Loucy (cell line): ENCODE measurements at regions not wholly inside any gene's neighbourhood (a gene's known extent, or its start where the extent isn't known, plus 50 kb on each side); places are given as distances from the start of the nearest gene placed in this dataset.

ENCODE experiments used
- H2AFZ ChIP-seq: fragments of 200-600 bp; sonication (generic); 2 replicates; pipeline ENCODE4 v1.6.0; 2016; ENCODE audit warnings: antibody characterized with exemption, mild to moderate bottlenecking, low read length, moderate library complexity
- H3F3A ChIP-seq: fragments of 200-600 bp; 2 replicates; pipeline ENCODE4 v1.6.0; 2016; ENCODE audit warnings: antibody characterized with exemption, low read depth, mild to moderate bottlenecking
- H3K27me3 ChIP-seq: fragments of 200-600 bp; sonication (generic); 2 replicates; pipeline ENCODE4 v1.6.1; 2014; ENCODE audit warnings: low read length, mild to moderate bottlenecking; ENCODE audit not compliant: insufficient read depth, poor library complexity, severe bottlenecking
- H3K36me3 ChIP-seq: fragments of 200-600 bp; sonication (generic); 2 replicates; pipeline ENCODE4 v1.6.1; 2016; ENCODE audit warnings: low read length; ENCODE audit not compliant: insufficient read depth
- H3K4me1 ChIP-seq: fragments of 200-600 bp; sonication (generic); 2 replicates; pipeline ENCODE4 v1.5.1; 2014; ENCODE audit warnings: low read length, mild to moderate bottlenecking; ENCODE audit not compliant: insufficient read depth, poor library complexity, severe bottlenecking
- H3K4me2 ChIP-seq: fragments of 200-600 bp; sonication (generic); 2 replicates; pipeline ENCODE4 v1.6.0; 2014; ENCODE audit warnings: antibody characterized with exemption, low read length, low read depth, mild to moderate bottlenecking; ENCODE audit not compliant: poor library complexity, severe bottlenecking
- H3K4me3 ChIP-seq: fragments of 200-600 bp; sonication (generic); 2 replicates; pipeline ENCODE4 v1.5.1; 2014; ENCODE audit warnings: low read length, mild to moderate bottlenecking, mixed read lengths; ENCODE audit not compliant: poor library complexity, severe bottlenecking
- H3K79me2 ChIP-seq: fragments of 200-600 bp; sonication (generic); 2 replicates; pipeline ENCODE4 v1.6.1; 2014; ENCODE audit warnings: low read length; ENCODE audit not compliant: insufficient read depth
- H3K9ac ChIP-seq: fragments of 200-600 bp; sonication (generic); 2 replicates; pipeline ENCODE4 v1.6.0; 2014; ENCODE audit warnings: mild to moderate bottlenecking, low read depth, low read length, moderate library complexity; ENCODE audit not compliant: poor library complexity, severe bottlenecking
- H3K9me2 ChIP-seq: fragments of 200-600 bp; sonication (generic); replicated peaks from 2 replicates; pipeline ENCODE4 v1.6.1; 2016; ENCODE audit warnings: low read depth, low read length, mixed read lengths
- H3K9me3 ChIP-seq: fragments of 200-600 bp; sonication (generic); 2 replicates; pipeline ENCODE4 v1.6.1; 2014; ENCODE audit warnings: mild to moderate bottlenecking, antibody characterized with exemption, low read length, low read depth; ENCODE audit not compliant: insufficient read depth
- H4K20me1 ChIP-seq: fragments of 200-600 bp; sonication (generic); 2 replicates; pipeline ENCODE4 v1.6.0; 2014; ENCODE audit warnings: antibody characterized with exemption, low read length, mild to moderate bottlenecking; ENCODE audit not compliant: insufficient read depth, poor library complexity, severe bottlenecking
- CTCF ChIP-seq: fragments of 200-600 bp; sonication (generic); conservative IDR thresholded peaks from 2 replicates; pipeline ENCODE4 v1.5.1; 2014; ENCODE audit warnings: mild to moderate bottlenecking, antibody characterized with exemption, low read length
- EZH2phosphoT487 ChIP-seq: fragments of 200-600 bp; IDR thresholded peaks from 2 replicates; pipeline ENCODE4 v1.6.1; 2018; ENCODE audit warnings: antibody characterized with exemption, mild to moderate bottlenecking, moderate library complexity, borderline replicate concordance

GRCh38 chr11:79783833-79784232 is 343.0 kb upstream of the TENM4 start:
- H3K9me3 ChIP-seq: no peaks in the 10 kb centered on the region; the same call in 1 of the 2 replicates
- no peak overlapping the region for H3K9ac ChIP-seq
- TF ChIP-seq EZH2phosphoT487 (no peak), CTCF (no peak)
- H3F3A ChIP-seq: no peaks in the 10 kb centered on the region
- H3K4me3 ChIP-seq: no peak overlapping the region
- H2AFZ ChIP-seq: no peak overlapping the region
- no peaks in the 10 kb centered on the region for H3K27me3 ChIP-seq
- no peak overlapping the region for H3K4me2 ChIP-seq
- H3K79me2 ChIP-seq: no peaks in the 10 kb centered on the region
- no peaks in the 10 kb centered on the region for H3K9me2 ChIP-seq
- no peaks in the 10 kb centered on the region for H4K20me1 ChIP-seq
- no peaks in the 10 kb centered on the region for H3K4me1 ChIP-seq
- H3K36me3 ChIP-seq: no peaks in the 10 kb centered on the region

GRCh38 chr11:79768343-79768742 is 327.5 kb upstream of the TENM4 start:
- Histone ChIP-seq H3K4me3 (no peak overlapping the region), H3K9ac (no peak overlapping the region), H4K20me1 (no peaks in the 10 kb centered on the region), H3K79me2 (no peaks in the 10 kb centered on the region), H3K9me3 (no peaks in the 10 kb centered on the region; the same call in 1 of the 2 replicates), H3K4me1 (no peaks in the 10 kb centered on the region), H3K27me3 (no peaks in the 10 kb centered on the region), H3F3A (no peaks in the 10 kb centered on the region), H3K9me2 (no peaks in the 10 kb centered on the region), H2AFZ (no peak overlapping the region), H3K4me2 (no peak overlapping the region), H3K36me3 (no peaks in the 10 kb centered on the region)
- no peak for TF ChIP-seq CTCF

GRCh38 chr11:79762279-79762921 is 321.6 kb upstream of the TENM4 start:
- H3K9ac ChIP-seq: no peak overlapping the region
- no peaks in the 10 kb centered on the region for H3K4me1 ChIP-seq
- H3F3A ChIP-seq: no peaks in the 10 kb centered on the region
- H3K27me3 ChIP-seq: no peaks in the 10 kb centered on the region
- 0 out of 2 replicates have a peak, but pooled peaks cover 2% of the 10 kb centered on the region for H3K9me3 ChIP-seq
- no peaks in the 10 kb centered on the region for H4K20me1 ChIP-seq
- H3K4me2 ChIP-seq: no peak overlapping the region
- no peaks in the 10 kb centered on the region for H3K9me2 ChIP-seq
- no peak for TF ChIP-seq CTCF
- no peak for TF ChIP-seq EZH2phosphoT487
- H2AFZ ChIP-seq: no peak overlapping the region
- H3K4me3 ChIP-seq: no peak overlapping the region
- H3K79me2 ChIP-seq: no peaks in the 10 kb centered on the region
- H3K36me3 ChIP-seq: no peaks in the 10 kb centered on the region
